Adipocyte (in vitro differentiated cells): ENCODE measurements at regions not wholly inside any gene's neighbourhood (a gene's known extent, or its start where the extent isn't known, plus 50 kb on each side); places are given as distances from the start of the nearest gene placed in this dataset.

Experiments
- DNase-seq: peaks from one replicate; pipeline ENCODE4 v3.0.0-alpha.2; 2015; ENCODE audit warnings: low read depth
- H3K27me3 ChIP-seq: replicated peaks from 2 replicates; pipeline ENCODE4 v1.7.0; 2013; ENCODE audit warnings: mild to moderate bottlenecking, low read length, moderate library complexity; ENCODE audit not compliant: control insufficient read depth, insufficient read depth
- H3K36me3 ChIP-seq: 2 replicates; pipeline ENCODE4 v1.7.0; 2013; ENCODE audit warnings: low read length, mild to moderate bottlenecking, moderate library complexity; ENCODE audit not compliant: control insufficient read depth, insufficient read depth, severe bottlenecking
- H3K4me1 ChIP-seq: 2 replicates; pipeline ENCODE4 v1.7.0; 2013; ENCODE audit warnings: mild to moderate bottlenecking, low read length, moderate library complexity; ENCODE audit not compliant: control insufficient read depth, insufficient read depth
- H3K4me3 ChIP-seq: 2 replicates; pipeline ENCODE4 v1.7.0; 2013; ENCODE audit warnings: mild to moderate bottlenecking, low read length, moderate library complexity
- H3K9ac ChIP-seq: 2 replicates; pipeline ENCODE4 v1.7.0; 2013; ENCODE audit warnings: mild to moderate bottlenecking, low read length, moderate library complexity
- H3K9me3 ChIP-seq: 2 replicates; pipeline ENCODE4 v1.7.0; 2013; ENCODE audit warnings: mild to moderate bottlenecking, low read length, moderate library complexity; ENCODE audit not compliant: control insufficient read depth

DNA sequence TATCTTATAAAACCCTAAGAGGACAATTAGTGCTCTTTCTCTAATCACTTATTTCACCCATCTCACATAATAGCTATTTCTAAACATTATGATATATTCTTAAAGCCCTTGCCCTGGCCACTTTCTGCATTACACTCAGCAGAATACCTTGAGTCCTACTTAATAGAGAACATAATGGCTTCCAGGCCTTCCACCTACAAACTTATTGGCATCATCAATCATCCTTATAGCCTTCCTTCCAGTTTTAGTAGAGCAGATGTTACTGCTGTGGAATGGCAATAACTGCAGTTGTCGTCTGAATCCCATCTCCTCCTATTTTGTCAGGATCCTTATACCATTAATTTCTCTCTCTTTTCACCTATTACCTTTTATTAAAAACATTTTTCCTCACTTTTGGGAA, 1127.4 kb downstream of the LRFN5 start:
- no peak overlapping the region for H3K4me3 ChIP-seq
- H3K9ac ChIP-seq: no peak overlapping the region
- H3K27me3 ChIP-seq: no peaks in the 10 kb centered on the region
- no peak for DNase-seq
- no peaks in the 10 kb centered on the region for H3K4me1 ChIP-seq
- no peaks in the 10 kb centered on the region for H3K9me3 ChIP-seq
- H3K36me3 ChIP-seq: no peaks in the 10 kb centered on the region

DNA sequence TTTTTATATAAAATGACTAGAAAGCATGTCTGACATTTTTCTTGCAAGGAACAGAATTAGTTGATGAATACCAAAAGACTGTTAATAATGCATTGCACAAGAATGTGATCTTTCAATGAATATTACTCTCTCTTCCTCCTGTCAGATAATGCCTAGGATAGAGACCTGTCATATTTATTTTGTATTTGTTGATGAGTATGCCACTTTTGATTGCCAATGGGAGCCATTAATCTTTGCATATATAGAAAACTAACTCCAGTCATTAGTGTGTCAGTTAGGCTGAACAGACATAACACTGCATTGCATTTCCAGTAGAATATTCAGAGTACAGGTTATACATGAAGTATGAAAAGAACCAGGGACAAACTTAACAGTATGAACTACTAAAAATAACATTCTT, 1125.3 kb downstream of the LRFN5 start:
- no peak overlapping the region for H3K4me3 ChIP-seq

DNA sequence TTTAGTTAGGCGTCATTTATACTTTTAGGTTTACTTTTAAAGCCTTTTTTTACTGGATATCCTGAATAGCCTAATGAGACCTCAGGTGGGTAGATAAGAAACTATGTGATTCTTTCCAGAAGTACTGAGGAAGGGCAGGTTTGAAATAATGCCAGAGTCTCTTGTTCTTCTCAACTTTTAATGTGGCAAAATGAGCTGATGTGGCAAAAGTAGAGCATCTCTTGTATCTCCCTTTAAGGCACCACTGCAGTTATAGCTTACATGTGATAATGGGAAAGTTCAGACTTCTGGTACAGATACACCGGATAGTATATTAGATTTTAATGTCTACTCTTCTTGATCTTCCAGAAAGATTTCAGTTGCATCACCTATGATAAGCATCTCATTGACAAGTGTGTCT, 1124.8 kb downstream of the LRFN5 start:
- no peak for DNase-seq
- Histone ChIP-seq H3K27me3 (no peaks in the 10 kb centered on the region), H3K4me3 (no peak overlapping the region), H3K36me3 (no peaks in the 10 kb centered on the region), H3K9ac (no peak overlapping the region), H3K9me3 (no peaks in the 10 kb centered on the region), H3K4me1 (no peaks in the 10 kb centered on the region)

More for the DNA sequence above, 1125.3 kb downstream of the LRFN5 start:
- no peaks in the 10 kb centered on the region for H3K4me1 ChIP-seq
- no peak overlapping the region for H3K9ac ChIP-seq
- H3K36me3 ChIP-seq: no peaks in the 10 kb centered on the region
- H3K9me3 ChIP-seq: no peaks in the 10 kb centered on the region
- no peak for DNase-seq
- H3K27me3 ChIP-seq: no peaks in the 10 kb centered on the region

DNA sequence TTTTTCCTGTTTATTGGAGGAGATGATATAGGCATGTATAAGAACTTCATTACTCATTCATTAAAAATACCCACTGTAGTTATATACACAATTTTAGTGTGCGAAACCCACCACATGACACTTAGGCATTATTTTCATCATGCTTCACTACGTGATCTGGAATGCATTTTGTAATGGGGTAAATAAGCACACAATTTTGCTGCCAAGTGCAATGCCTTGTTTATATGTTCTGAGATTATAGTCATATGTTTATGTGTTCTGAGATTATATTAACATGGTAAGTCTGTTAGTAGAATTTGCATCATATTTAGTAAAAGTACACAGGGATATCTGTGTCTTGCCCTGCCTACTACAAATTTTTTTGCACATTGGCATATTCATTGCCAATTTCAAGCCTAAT, 1123.0 kb downstream of the LRFN5 start:
- Histone ChIP-seq H3K4me1 (no peaks in the 10 kb centered on the region), H3K4me3 (no peak overlapping the region)

DNA sequence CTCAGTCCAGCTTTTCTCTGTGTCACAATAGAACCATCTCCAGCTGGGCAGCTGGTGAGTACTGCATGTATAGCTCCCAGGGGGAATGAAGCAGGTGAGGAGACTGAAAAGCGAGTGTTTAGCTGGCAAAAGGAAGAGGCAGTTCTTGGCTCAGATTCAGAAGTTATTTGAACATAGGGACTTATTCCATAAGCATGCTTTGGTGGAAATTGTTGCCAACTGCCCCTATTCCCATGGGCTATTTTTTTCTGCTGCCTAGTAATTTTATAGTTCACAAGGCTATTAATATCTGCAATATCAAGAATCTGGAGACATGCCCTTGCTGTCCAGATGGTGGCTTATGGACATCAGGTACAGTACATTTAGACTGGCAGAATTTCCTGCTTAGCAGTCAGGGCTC, 1112.7 kb downstream of the LRFN5 start:
- DNase-seq: no peak
- Histone ChIP-seq H3K4me3 (no peak overlapping the region), H3K9ac (no peak overlapping the region), H3K4me1 (no peaks in the 10 kb centered on the region), H3K27me3 (no peaks in the 10 kb centered on the region), H3K9me3 (peaks cover 8% of the 10 kb centered on the region), H3K36me3 (no peaks in the 10 kb centered on the region)

More for the DNA sequence above, 1123.0 kb downstream of the LRFN5 start:
- no peak for DNase-seq
- Histone ChIP-seq H3K36me3 (no peaks in the 10 kb centered on the region), H3K27me3 (no peaks in the 10 kb centered on the region), H3K9ac (no peak overlapping the region), H3K9me3 (no peaks in the 10 kb centered on the region)

DNA sequence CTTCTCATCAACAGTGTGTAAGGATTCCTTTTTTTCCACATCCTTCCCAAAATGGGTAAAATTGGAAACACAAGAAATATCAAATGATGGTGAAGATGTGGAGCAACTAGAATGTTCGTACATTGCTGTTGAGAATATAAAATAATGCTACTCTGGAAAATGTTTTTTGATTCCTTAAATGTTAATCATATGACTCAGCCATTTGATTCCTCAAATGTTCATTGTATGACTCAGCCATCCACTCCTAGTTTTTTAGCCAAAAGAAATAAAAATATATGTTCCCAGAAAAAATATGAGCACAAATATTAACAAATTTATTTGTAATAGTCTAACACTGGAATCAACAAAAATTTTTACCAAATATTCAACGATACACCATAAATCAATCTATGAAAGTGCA, 1108.6 kb downstream of the LRFN5 start:
- no peak overlapping the region for H3K9ac ChIP-seq
- no peak overlapping the region for H3K4me3 ChIP-seq
- H3K4me1 ChIP-seq: no peaks in the 10 kb centered on the region
- no peaks in the 10 kb centered on the region for H3K36me3 ChIP-seq
- H3K27me3 ChIP-seq: no peaks in the 10 kb centered on the region
- DNase-seq: no peak
- H3K9me3 ChIP-seq: peaks cover 18% of the 10 kb centered on the region

DNA sequence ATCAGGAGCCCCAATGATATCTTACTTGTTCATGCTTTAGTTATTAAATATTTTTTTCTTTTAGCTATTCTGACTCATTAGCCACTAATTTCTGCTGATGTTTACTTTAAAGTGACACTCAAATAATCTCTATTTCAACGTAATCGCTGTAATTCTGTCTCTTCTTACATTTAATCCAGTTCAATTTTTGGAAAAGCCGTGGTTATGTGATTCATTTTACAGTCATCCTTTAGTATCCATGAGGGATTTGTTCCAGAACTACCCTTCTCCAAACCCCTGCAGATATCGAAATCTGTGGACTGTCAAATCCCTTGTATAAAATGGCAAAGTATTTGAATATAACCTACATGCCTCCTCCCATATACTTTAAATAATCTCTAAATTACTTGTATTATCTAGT, 1103.4 kb downstream of the LRFN5 start:
- Histone ChIP-seq H3K27me3 (no peaks in the 10 kb centered on the region), H3K4me1 (no peaks in the 10 kb centered on the region), H3K36me3 (no peaks in the 10 kb centered on the region), H3K9ac (no peak overlapping the region), H3K4me3 (no peak overlapping the region), H3K9me3 (peaks cover 17% of the 10 kb centered on the region)
- no peak for DNase-seq

DNA sequence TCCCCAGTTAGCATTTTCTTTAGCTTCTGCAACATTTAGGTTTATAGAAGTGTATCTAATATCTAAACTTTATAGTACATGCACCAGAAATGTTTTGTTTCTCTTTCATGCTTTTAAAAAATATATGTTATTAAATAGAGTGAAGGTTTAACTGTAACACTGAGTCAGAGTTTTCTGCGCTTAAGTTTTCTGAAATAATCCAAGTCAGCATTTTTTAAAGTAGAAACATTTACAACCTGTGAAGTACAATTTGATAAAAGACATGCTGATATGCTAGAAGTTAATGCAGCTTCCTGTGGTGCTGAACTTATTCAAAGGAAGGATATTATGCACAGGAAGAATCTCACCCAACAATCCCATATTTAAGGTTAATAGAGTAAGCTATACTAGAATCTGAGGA, 1096.8 kb downstream of the LRFN5 start:
- no peaks in the 10 kb centered on the region for H3K4me1 ChIP-seq
- no peak overlapping the region for H3K9ac ChIP-seq
- H3K27me3 ChIP-seq: no peaks in the 10 kb centered on the region
- H3K9me3 ChIP-seq: no peaks in the 10 kb centered on the region
- DNase-seq: no peak
- H3K36me3 ChIP-seq: no peaks in the 10 kb centered on the region
- no peak overlapping the region for H3K4me3 ChIP-seq

DNA sequence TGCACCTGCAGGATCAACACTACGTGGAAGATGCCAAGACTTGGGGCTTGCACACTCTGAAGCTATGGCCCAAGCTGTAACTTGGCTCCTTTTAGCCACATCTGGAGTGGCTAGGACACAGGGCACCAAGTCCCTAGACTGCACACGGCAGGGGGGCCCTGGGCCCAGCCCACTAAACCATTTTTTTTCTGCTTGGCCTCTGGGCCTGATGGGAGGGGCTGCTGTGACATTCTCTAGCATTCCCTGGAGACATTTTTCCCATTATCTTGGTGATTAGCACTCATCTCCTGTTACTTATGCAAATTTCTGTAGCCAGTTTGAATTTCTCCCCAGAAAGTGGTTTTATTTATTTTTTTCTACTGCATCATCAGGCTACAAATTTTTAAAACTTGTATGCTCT, 1080.7 kb downstream of the LRFN5 start:
- Histone ChIP-seq H3K4me1 (no peaks in the 10 kb centered on the region), H3K4me3 (no peak overlapping the region), H3K36me3 (no peaks in the 10 kb centered on the region), H3K9me3 (no peaks in the 10 kb centered on the region), H3K9ac (no peak overlapping the region), H3K27me3 (no peaks in the 10 kb centered on the region)
- DNase-seq: no peak

DNA sequence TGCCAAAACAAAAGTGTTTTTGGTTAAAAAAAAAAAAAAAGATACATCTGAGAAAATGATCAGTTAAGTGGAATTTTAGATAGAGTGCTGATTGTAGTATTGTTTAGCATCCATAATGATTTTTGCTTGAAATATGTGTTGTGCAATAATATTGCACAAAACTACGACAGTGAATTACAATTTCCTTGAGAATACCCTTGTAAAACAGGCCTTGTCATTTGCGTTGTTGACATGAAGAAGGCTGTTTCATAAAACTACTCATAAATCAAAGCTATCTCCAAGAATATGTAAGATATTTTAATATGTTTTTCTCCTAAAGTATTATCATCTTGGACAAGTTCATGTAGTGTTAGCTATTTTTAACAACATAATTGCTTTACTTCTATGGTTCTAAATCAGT, 1077.0 kb downstream of the LRFN5 start:
- no peaks in the 10 kb centered on the region for H3K9me3 ChIP-seq
- H3K4me3 ChIP-seq: no peak overlapping the region
- H3K27me3 ChIP-seq: no peaks in the 10 kb centered on the region
- H3K36me3 ChIP-seq: no peaks in the 10 kb centered on the region
- no peak for DNase-seq
- no peaks in the 10 kb centered on the region for H3K4me1 ChIP-seq
- no peak overlapping the region for H3K9ac ChIP-seq

DNA sequence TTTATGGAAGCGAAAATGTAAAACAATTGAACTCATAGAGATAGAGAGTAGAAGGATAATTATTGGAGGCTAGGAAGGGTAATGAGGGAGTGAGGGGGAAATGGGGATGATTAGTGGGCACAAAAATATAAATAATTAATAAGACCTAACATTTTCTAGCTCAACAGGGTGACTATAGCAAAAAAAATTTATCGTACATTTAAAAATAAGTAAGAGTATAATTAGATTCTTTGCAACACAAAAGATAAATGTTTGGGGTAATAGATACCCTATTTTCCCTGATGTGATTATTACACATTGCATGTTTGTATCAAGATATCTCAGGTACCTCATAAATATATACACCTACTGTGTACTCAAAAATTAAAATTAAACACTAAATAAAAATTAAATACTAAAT, 1070.0 kb downstream of the LRFN5 start:
- no peak overlapping the region for H3K4me3 ChIP-seq
- H3K9ac ChIP-seq: no peak overlapping the region
- no peak for DNase-seq
- no peaks in the 10 kb centered on the region for H3K4me1 ChIP-seq
- H3K27me3 ChIP-seq: no peaks in the 10 kb centered on the region
- no peaks in the 10 kb centered on the region for H3K36me3 ChIP-seq
- no peaks in the 10 kb centered on the region for H3K9me3 ChIP-seq

DNA sequence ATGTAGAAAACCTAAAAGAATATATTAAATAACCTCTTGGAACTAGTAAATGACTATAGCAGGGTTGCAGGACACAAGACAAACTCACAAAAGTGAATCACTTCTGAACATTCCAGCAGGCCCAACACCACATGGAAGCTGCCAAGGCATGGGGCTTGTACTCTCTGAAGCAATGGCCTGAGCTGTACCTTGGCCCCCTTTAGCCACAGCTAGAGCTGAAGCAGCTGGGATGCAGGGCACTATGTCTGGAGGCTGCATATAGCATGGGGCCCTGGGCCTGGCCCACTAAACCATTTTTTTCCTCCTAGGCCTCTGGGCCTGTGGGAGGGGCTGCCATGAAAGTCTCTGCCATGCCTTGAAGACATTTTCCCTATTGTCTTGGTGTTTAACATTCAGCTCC, 1067.3 kb downstream of the LRFN5 start:
- Histone ChIP-seq H3K9me3 (peaks cover 4% of the 10 kb centered on the region), H3K36me3 (no peaks in the 10 kb centered on the region), H3K4me3 (no peak overlapping the region), H3K4me1 (no peaks in the 10 kb centered on the region), H3K9ac (no peak overlapping the region), H3K27me3 (no peaks in the 10 kb centered on the region)
- no peak for DNase-seq
